GM04503 (cell line): ENCODE measurements at regions not wholly inside any gene's neighbourhood (a gene's known extent, or its start where the extent isn't known, plus 50 kb on each side); places are given as distances from the start of the nearest gene placed in this dataset.

Experiments
- DNase-seq: peaks from one replicate; pipeline ENCODE4 v3.0.0-alpha.2; 2012; ENCODE audit warnings: low read depth

GRCh38 chr19:31709476-31709875 is 360.2 kb upstream of the TSHZ3 start:
- DNase-seq = no peak

DNA sequence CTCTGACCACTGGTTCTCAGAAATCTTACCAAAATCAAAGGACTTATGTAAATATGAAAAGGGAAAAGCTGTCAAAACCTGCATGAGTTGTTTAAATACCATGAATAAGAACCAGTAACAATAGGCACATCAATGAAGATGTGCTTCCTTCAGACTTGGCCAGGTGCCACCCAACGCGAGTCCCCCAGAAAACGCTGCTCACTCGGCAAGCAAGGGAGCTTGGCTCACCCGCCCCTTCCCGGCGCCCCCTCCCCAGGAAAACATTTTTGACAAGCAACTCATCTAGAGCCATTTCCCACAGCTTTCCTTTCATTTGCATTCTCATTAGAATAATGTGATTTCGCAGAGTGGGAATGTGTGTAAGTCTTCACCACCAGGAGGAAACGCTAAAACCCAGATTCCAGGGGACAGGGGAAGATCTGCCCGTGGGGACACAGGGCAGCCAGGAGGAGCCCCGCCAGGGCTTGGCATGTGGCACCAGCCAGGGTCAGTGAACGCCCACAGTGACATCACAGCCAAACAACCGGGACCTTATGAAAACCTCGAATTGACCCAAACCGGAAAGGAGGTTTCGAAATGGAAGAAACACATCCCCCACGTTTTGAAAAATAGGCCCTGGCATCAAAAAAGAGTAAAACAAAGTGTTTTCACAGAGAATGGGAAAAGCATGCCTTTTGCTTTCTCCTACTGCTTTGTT is 366.2 kb upstream of the TSHZ3 start:
- DNase-seq = no peak

DNA sequence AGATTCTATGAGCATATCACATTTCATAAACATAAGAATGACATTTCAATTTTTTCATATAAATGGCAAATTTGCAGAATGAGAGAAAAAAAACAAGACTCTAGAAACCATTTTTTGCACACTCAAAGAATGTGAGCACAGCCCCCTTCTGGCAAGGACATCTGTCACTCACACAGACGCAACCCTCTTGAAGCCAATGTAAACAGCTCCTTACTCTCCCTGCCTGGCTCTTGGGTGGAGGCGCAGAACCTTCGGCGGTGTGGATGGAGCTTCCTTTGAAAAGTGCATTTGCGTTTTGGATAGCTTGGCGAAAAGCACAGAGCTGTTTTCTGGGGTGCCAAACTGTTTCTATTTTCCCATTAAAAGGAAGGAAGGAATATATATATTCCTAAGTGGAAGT is 367.6 kb upstream of the TSHZ3 start:
- no peak for DNase-seq

GRCh38 chr19:31717269-31717923 is 368.2 kb upstream of the TSHZ3 start:
- no peak for DNase-seq

- DNase-seq = no peak
Measured at GRCh38 chr19:31718032-31718431, 368.8 kb upstream of the TSHZ3 start.

- no peak for DNase-seq
Measured at GRCh38 chr19:31718898-31719297, 369.7 kb upstream of the TSHZ3 start.

GRCh38 chr19:31723101-31723500 is 373.9 kb upstream of the TSHZ3 start:
- DNase-seq = no peak

- no peak for DNase-seq
Measured at GRCh38 chr19:31725051-31725450, 375.8 kb upstream of the TSHZ3 start.

- no peak for DNase-seq
Measured at GRCh38 chr19:31727536-31727935, 378.3 kb upstream of the TSHZ3 start.

GRCh38 chr19:31730270-31730669 is 381.0 kb upstream of the TSHZ3 start:
- DNase-seq = no peak

- DNase-seq = no peak
Measured at GRCh38 chr19:31733591-31733990, 384.4 kb upstream of the TSHZ3 start.

- no peak for DNase-seq
Measured at GRCh38 chr19:31742249-31742648, 393.0 kb upstream of the TSHZ3 start.

DNA sequence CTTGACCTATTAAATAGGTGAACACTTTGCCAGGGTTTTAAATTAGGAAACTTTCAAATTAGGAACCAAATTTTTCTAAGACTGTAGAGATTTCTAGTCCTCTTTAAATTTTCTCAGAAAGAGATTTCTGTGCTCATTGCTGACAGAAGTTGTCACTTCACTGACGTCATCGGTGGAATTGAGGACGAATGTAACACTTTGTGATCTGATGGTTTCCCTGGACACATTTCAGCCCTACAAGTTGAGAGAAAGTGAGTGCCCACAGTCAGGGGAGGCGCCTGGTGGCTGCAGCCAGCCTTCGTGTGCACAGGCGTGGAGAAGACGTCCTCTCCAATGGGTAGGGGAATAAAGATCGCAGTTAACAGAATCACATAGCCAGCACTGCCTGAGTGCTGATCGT is 396.5 kb upstream of the TSHZ3 start:
- no peak for DNase-seq

DNA sequence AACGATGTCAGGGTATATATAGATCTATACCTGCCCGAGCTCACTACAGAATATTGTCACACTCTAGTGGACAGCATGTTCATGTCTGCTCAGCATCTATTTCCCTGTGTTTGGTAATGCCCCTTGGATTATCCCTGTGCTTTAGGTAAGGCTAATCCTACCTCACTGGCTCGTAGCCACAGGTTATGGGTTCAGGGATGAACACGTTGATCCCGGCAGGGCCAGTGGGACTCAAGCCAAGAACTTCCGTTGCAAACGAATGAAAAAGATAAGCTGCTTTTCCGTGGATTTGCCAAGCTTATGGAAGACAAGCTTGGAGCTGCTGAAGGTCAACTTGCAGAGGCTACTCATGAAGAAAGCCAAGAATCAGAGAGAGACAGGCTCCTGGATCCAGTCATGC is 400.0 kb upstream of the TSHZ3 start:
- no peak for DNase-seq

DNA sequence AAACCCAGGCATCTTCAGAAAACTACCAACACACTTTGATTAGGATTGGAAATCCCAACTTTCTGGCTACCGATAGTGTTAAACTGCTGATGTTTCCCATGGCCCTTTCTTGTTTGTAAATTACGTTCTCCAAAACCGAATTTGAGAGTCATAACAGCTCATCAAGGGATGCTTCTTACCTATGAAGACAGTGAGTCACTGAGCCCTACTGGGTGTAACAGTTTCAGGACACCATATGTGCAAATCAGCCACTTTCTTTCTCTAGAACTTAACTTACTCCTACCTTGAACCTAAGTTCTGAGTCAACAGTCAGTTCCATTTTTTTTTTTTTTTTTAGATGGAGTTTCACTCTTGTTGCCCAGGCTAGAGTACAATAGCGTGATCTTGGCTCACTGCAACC is 410.1 kb upstream of the TSHZ3 start:
- DNase-seq = no peak

DNA sequence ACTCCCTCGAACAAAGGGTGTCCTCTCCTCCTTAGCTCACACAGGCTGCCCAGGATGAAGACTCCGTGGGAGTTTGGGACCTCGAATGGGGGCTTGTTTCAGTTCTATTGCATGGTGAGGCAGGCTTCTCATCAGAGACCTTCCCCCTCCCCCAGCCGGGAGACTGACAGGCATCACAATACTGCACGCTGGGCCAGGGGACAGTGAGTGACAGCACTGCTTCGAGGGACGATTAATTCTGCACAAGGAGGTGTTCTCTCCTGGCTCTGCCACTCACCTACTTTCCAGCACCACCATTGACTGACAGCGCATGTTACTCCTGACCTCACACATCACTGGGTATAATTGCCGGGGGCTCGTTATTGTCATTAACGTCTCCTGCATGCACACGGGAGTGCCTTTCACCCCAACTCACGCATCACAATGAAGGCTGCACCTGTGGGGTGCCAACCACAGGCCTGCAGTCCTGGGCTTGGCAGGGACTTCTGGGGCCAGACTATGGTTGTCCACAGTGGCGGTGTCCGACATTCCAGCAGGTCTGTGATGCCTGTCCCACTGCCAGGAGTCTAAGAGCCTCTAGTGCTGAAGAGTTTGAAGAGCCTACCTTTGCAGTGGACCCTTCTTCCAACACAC is 412.2 kb upstream of the TSHZ3 start:
- no peak for DNase-seq

- no peak for DNase-seq
Measured at GRCh38 chr19:31770223-31770622, 421.0 kb upstream of the TSHZ3 start.

DNA sequence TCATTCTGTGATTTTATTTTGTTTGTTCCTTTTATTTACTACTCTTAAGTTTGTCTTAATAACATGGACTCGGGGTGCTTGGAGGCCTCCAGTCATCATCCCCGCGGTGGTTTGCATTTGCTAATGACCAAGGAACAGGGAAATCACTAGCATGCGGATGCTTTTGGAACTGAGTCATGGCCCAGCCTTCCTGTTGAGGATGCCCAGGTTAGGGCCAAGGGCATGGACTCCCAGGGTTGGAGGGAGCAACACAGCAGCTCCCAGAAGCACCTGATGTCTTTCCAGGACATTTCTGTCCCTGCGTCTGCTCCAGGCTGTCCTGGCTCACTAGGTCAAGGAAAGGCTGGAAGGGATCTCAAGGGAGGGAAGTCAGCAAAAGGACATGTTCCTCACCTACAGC is 423.7 kb upstream of the TSHZ3 start:
- no peak for DNase-seq

- no peak for DNase-seq
Measured at GRCh38 chr19:31781542-31781941, 432.3 kb upstream of the TSHZ3 start.

GRCh38 chr19:31783592-31783991 is 434.4 kb upstream of the TSHZ3 start:
- DNase-seq = no peak

DNA sequence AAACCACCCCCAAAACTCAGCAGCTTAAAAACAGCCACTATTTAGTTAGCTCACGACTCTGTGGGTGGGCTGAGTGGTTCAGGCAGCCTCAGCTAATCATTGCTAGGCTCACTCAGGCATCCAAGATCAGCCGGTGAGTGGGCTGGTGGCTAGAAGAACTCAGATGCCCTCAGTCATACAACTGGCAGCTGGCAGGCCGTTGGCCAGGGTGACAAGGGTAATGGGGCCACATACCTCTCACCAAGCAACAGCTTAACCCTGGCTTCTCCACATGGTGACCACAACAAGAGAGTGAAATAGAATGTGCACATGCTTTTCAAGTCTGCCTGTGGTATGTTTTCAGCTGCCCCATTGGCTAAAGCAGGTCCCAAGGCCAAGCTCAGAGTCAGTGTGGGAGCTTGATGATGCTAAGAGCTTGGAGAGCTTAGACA is 435.4 kb upstream of the TSHZ3 start:
- DNase-seq = no peak

GRCh38 chr19:31801611-31802010 is 452.4 kb upstream of the TSHZ3 start:
- no peak for DNase-seq

GRCh38 chr19:31803835-31804446 is 454.7 kb upstream of the TSHZ3 start:
- DNase-seq = no peak
